HepG2 (cell line): ENCODE measurements at regions not wholly inside any gene's neighbourhood (a gene's known extent, or its start where the extent isn't known, plus 50 kb on each side); places are given as distances from the start of the nearest gene placed in this dataset.

Source experiments
- CTCF ChIP-seq: sonication (generic); formaldehyde crosslinking; IDR thresholded peaks from 2 replicates; pipeline ENCODE4 v1.5.0; 2020; ENCODE audit warnings: mild to moderate bottlenecking, missing genetic modification reagents, moderate library complexity
- FOXM1 ChIP-seq: sonication (generic); formaldehyde crosslinking; IDR thresholded peaks from 2 replicates; pipeline ENCODE4 v1.5.0; 2020; ENCODE audit warnings: missing genetic modification reagents
- HDAC1 ChIP-seq: sonication (generic); formaldehyde crosslinking; IDR thresholded peaks from 2 replicates; pipeline ENCODE4 v1.5.1; 2020; ENCODE audit warnings: mild to moderate bottlenecking, missing genetic modification reagents
- MAX ChIP-seq: IDR thresholded peaks from 2 replicates; pipeline ENCODE4 v1.6.1; 2012; ENCODE audit warnings: inconsistent platforms
- PBX3 ChIP-seq: sonication (generic); formaldehyde crosslinking; IDR thresholded peaks from 2 replicates; pipeline ENCODE4 v1.8.1; 2023; ENCODE audit warnings: missing genetic modification reagents, inconsistent platforms, borderline replicate concordance
- PHB2 ChIP-seq: fragments of 450-650 bp; IDR thresholded peaks from 2 replicates; pipeline ENCODE4 v1.6.1; 2018; ENCODE audit not compliant: partially characterized antibody
- POLR2AphosphoS5 ChIP-seq: IDR thresholded peaks from 2 replicates; pipeline ENCODE4 v1.6.1; 2012; ENCODE audit warnings: low read depth, low read length
- ZNF24 ChIP-seq: fragments of 450-650 bp; IDR thresholded peaks from 2 replicates; pipeline ENCODE4 v1.6.1; 2017; ENCODE audit warnings: antibody characterized with exemption, mild to moderate bottlenecking
- ZNF496 ChIP-seq: sonication (generic); formaldehyde crosslinking; IDR thresholded peaks from 2 replicates; pipeline ENCODE4 v1.8.1; 2023; ENCODE audit warnings: mild to moderate bottlenecking, moderate library complexity, missing genetic modification reagents; ENCODE audit not compliant: insufficient replicate concordance

GRCh38 chr3:3599016-3599415 lies 200.2 kb upstream of the LRRN1 start:
- no peak for TF ChIP-seq PHB2
- no peak for TF ChIP-seq ZNF24
- TF ChIP-seq CTCF (CRISPR knock-in tag): no peak
- TF ChIP-seq HDAC1 (CRISPR knock-in tag): no peak
- TF ChIP-seq ZNF496 (CRISPR knock-in tag): no peak
- TF ChIP-seq PBX3 (CRISPR knock-in tag): no peak
- TF ChIP-seq POLR2AphosphoS5: no peak
- no peak for TF ChIP-seq MAX
- no peak for TF ChIP-seq FOXM1
